K562 (cell line): ENCODE measurements at regions not wholly inside any gene's neighbourhood (a gene's known extent, or its start where the extent isn't known, plus 50 kb on each side); places are given as distances from the start of the nearest gene placed in this dataset.

ENCODE experiments used
- ATAC-seq: fragments of 200-7000 bp; cut with Tn5 transposase; 3 replicates; pipeline ENCODE4 v1.9.1; 2020; ENCODE audit warnings: moderate library complexity
- BruUV-seq: library from RNA; stranded (reverse); fragments of 400-500 nt; replicated peaks from 2 replicates; lab custom pipeline; 2021; lab: Mats Ljungman, UMichigan
- CTCF ChIA-PET: fragments of 300-600 bp; formaldehyde crosslinking; extraction: SDS; loops from one replicate; lab custom pipeline; 2021; ENCODE audit warnings: low intra/inter-chr PET ratio; lab: Yijun Ruan, JAX
- POLR2A ChIA-PET: fragments of 300-600, 350-650 bp; sonication (Branson Sonifier 250); formaldehyde crosslinking; extraction: SDS; loops from one replicate; lab custom pipeline; 2021; ENCODE audit warnings: antibody characterized with exemption, inconsistent platforms; lab: Yijun Ruan, JAX
- DNase-seq, 4 experiments: peaks; one replicate each; pipeline versions ENCODE4 v3.0.0 to v3.0.0-alpha.2; 2011 to 2018; ENCODE audit warnings: low spot score in 3 of 4, mixed read lengths in 3 of 4; ENCODE audit errors: extremely low read depth in 1 of 4
- FAIRE-seq: peaks from 2 replicates; lab custom pipeline; 2011; peaks lifted over from hg19 to GRCh38; lab: Jason Lieb, UNC
- H2AFZ ChIP-seq: 2 replicates; pipeline ENCODE4 v1.6.0; 2011; ENCODE audit warnings: low read depth, low read length, control low read depth, inconsistent platforms
- H3K27ac ChIP-seq: fragments of 200-600 bp; 3 replicates; pipeline ENCODE4 v1.8.0; 2011; ENCODE audit warnings: low read depth, mild to moderate bottlenecking, control low read depth, inconsistent platforms, low read length, moderate library complexity, mixed read lengths; ENCODE audit errors: extremely low read depth
- H3K27me3 ChIP-seq, 2 experiments: fragments of 300-600 bp in 1 of 2; 2 replicates in 1 of 2; 3 replicates in 1 of 2; pipeline versions ENCODE4 v1.6.0 to v1.8.0; 2011; ENCODE audit warnings: inconsistent platforms in 2 of 2, low read length in 2 of 2, mild to moderate bottlenecking in 1 of 2, mixed read lengths in 1 of 2, moderate library complexity in 1 of 2; ENCODE audit not compliant: control insufficient read depth in 2 of 2, insufficient read depth in 2 of 2
- H3K36me3 ChIP-seq: fragments of 300-600 bp; 3 replicates; pipeline ENCODE4 v1.8.0; 2011; ENCODE audit warnings: mild to moderate bottlenecking, low read length, inconsistent platforms; ENCODE audit not compliant: control insufficient read depth, insufficient read depth
- H3K4me1 ChIP-seq, 2 experiments: fragments of 200-600 bp in 1 of 2; replicated peaks in 1 of 2; 2 replicates in 1 of 2; 3 replicates in 1 of 2; pipeline versions ENCODE4 v1.5.1 to v1.8.0; 2011; ENCODE audit warnings: inconsistent platforms in 2 of 2, low read length in 2 of 2, mild to moderate bottlenecking in 1 of 2, mixed read lengths in 1 of 2, moderate library complexity in 1 of 2; ENCODE audit not compliant: control insufficient read depth in 2 of 2, insufficient read depth in 2 of 2
- H3K4me2 ChIP-seq: 2 replicates; pipeline ENCODE4 v1.6.1; 2011; ENCODE audit warnings: low read length, control low read depth, inconsistent platforms, mixed read lengths; ENCODE audit not compliant: insufficient read depth
- H3K4me3 ChIP-seq: fragments of 200-600 bp; sonication (generic), shearing (Covaris generic); 2 replicates; pipeline ENCODE4 v1.5.1; 2016; ENCODE audit warnings: control low read depth, inconsistent platforms
- H3K79me2 ChIP-seq: fragments of 200-600 bp; 3 replicates; pipeline ENCODE4 v1.8.0; 2011; ENCODE audit warnings: low read length, inconsistent platforms; ENCODE audit not compliant: control insufficient read depth, insufficient read depth
- H3K9ac ChIP-seq, 2 experiments: 2 replicates each; pipeline versions ENCODE4 v1.6.0 to v1.6.1; 2011; ENCODE audit warnings: low read depth in 2 of 2, low read length in 2 of 2, control low read depth in 1 of 2, inconsistent platforms in 1 of 2, mild to moderate bottlenecking in 1 of 2, mixed read lengths in 1 of 2; ENCODE audit not compliant: insufficient read depth in 1 of 2
- H3K9me1 ChIP-seq: one replicate; pipeline ENCODE4 v1.6.0; 2011; ENCODE audit warnings: inconsistent platforms, mild to moderate bottlenecking, low read length, moderate library complexity; ENCODE audit not compliant: control insufficient read depth, insufficient read depth
- H3K9me3 ChIP-seq: replicated peaks from 2 replicates; pipeline ENCODE4 v1.5.1; 2011; ENCODE audit warnings: low read depth, low read length, inconsistent platforms; ENCODE audit not compliant: control insufficient read depth, insufficient read depth
- H4K20me1 ChIP-seq: replicated peaks from 2 replicates; pipeline ENCODE4 v1.6.1; 2011; ENCODE audit warnings: low read length, inconsistent platforms, mixed read lengths; ENCODE audit not compliant: control insufficient read depth, insufficient read depth
- MCM5 ChIP-seq: fragments of 450-650 bp; IDR thresholded peaks from 2 replicates; pipeline ENCODE4 v1.6.1; 2016; ENCODE audit warnings: low read depth
- WGBS: fragments of 100-300 bp; shearing (Covaris generic); methylation state at CpG from one replicate; pipeline ENCODE4 v1.1.6; 2016; ENCODE audit warnings: low coverage, mixed read lengths; ENCODE audit not compliant: insufficient coverage; ENCODE audit errors: missing lambda C conversion rate; 5-methylcytosine and 5-hydroxymethylcytosine counted together
- in situ Hi-C: fragments of 300-500 bp; cut with MboI; formaldehyde crosslinking; loops from 4 replicates; pipeline ENCODE4 v1.15.0; 2018; ENCODE audit warnings: inconsistent platforms, mixed read lengths
- intact Hi-C: fragments of 100-400 bp; cut with micrococcal nuclease; formaldehyde crosslinking; loops from 2 replicates; pipeline ENCODE4 v1.14.2; 2022
- TF ChIP-seq, protein P1 (sequence below), 2 experiments: IDR thresholded peaks in 1 of 2; conservative IDR thresholded peaks in 1 of 2; 2 replicates each; pipeline ENCODE4 v1.6.1; 2016; ENCODE audit warnings: low read depth in 2 of 2, mild to moderate bottlenecking in 1 of 2, missing compliant biosample characterization in 1 of 2, missing genetic modification characterization in 1 of 2, moderate library complexity in 1 of 2
- TF ChIP-seq, protein P2 (sequence below): fragments of 200-400 bp; formaldehyde crosslinking; IDR thresholded peaks from 2 replicates; pipeline ENCODE4 v1.6.1; 2017; ENCODE audit warnings: mild to moderate bottlenecking, low read depth, low read length, moderate library complexity

DNA sequence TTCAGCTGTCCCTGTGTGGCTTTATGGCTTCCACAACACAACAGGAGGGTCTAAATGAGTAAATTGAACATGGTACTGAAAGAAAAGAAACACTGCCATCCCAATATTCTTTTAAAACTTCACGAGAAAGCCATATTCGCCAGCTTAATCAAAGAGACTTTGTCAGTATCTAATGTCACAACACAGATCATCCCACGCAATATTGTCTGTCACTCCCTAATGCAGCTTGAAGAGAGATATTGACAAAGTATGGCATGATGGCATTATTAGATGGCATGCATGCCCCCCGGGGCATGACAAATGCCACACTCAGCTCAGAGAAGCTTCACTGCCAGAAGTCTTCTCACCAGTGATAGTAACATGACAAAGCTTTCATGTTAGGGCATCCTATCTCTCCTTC lies 197.8 kb downstream of the TTC8 start:
- no peak overlapping the region for H2AFZ ChIP-seq
- BruUV-seq, result no TSS peak
- H3K9me3 ChIP-seq, result no peaks in the 10 kb centered on the region
- no peak overlapping the region for H3K9ac ChIP-seq
- in situ Hi-C loops (loop anchor here (25.0 kb wide), 2 partner anchors 360 to 535 kb away; no protein-coding TSS in a partner anchor), intact Hi-C loops (no loop called here)
- CTCF ChIA-PET, result no interaction called here
- H4K20me1 ChIP-seq, result no peaks in the 10 kb centered on the region
- H3K9me1 ChIP-seq, result no peaks in the 10 kb centered on the region
- H3K4me2 ChIP-seq, result no peak overlapping the region
- no peak overlapping the region for H3K4me3 ChIP-seq
- ATAC-seq (no peak), FAIRE-seq (no peak), DNase-seq (no peak)
- H3K4me1 ChIP-seq, result peaks cover 0 to 7% of the 10 kb centered on the region in 2 experiments; a peak in 2 of 5 replicates
- POLR2A ChIA-PET, result no interaction called here
- no peaks in the 10 kb centered on the region for H3K36me3 ChIP-seq
- whole genome bisulfite sequencing, result 0% methylated on average over 4 of the region's 4 CpGs
- no peak overlapping the region for H3K27ac ChIP-seq
- TF ChIP-seq, protein P1, sequence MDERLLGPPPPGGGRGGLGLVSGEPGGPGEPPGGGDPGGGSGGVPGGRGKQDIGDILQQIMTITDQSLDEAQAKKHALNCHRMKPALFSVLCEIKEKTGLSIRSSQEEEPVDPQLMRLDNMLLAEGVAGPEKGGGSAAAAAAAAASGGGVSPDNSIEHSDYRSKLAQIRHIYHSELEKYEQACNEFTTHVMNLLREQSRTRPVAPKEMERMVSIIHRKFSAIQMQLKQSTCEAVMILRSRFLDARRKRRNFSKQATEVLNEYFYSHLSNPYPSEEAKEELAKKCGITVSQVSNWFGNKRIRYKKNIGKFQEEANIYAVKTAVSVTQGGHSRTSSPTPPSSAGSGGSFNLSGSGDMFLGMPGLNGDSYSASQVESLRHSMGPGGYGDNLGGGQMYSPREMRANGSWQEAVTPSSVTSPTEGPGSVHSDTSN (CRISPR knock-in tag; IDR thresholded peaks at IDR 0.05; ENCODE audit: low read depth), result no peak
- TF ChIP-seq, protein P1 (tag; conservative IDR thresholded peaks at IDR 0.05; ENCODE audit: low read depth), result no peak
- TF ChIP-seq, protein P2, sequence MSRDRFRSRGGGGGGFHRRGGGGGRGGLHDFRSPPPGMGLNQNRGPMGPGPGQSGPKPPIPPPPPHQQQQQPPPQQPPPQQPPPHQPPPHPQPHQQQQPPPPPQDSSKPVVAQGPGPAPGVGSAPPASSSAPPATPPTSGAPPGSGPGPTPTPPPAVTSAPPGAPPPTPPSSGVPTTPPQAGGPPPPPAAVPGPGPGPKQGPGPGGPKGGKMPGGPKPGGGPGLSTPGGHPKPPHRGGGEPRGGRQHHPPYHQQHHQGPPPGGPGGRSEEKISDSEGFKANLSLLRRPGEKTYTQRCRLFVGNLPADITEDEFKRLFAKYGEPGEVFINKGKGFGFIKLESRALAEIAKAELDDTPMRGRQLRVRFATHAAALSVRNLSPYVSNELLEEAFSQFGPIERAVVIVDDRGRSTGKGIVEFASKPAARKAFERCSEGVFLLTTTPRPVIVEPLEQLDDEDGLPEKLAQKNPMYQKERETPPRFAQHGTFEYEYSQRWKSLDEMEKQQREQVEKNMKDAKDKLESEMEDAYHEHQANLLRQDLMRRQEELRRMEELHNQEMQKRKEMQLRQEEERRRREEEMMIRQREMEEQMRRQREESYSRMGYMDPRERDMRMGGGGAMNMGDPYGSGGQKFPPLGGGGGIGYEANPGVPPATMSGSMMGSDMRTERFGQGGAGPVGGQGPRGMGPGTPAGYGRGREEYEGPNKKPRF, result no peak
- no peak for TF ChIP-seq MCM5
- H3K27me3 ChIP-seq, result peaks cover 0 to 9% of the 10 kb centered on the region in 2 experiments; a peak in 2 of 5 replicates
- no peaks in the 10 kb centered on the region for H3K79me2 ChIP-seq
